ENCODE measurements at regions not wholly inside any gene's neighbourhood (a gene's known extent, or its start where the extent isn't known, plus 50 kb on each side); places are given as distances from the start of the nearest gene placed in this dataset.

DNA sequence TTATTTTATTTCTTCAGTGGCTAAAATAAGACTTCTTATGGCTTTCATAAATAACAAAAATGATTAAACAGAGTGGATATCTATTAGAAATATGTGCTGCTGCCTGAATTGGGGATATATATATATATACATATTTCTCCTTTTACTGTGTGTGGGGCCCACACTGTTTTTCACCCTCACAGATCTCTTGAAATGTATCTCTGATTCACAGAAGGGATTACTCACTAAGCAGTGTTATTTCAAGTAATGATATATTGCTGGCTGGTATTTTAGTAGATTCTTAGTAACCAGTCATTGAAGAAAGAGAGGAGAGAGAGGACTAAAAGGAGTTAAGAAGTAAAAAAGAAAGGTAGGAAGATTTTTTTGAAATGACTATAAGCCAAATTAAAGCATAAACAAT lies 308.6 kb upstream of the NRP1 start:
- Histone ChIP-seq H3K4me1 (no peaks in the 10 kb centered on the region), H3K27ac (no peak overlapping the region), H3K9me3 (no peaks in the 10 kb centered on the region), H3K27me3 (no peaks in the 10 kb centered on the region), H3K4me3 (no peak overlapping the region), H3K36me3 (no peaks in the 10 kb centered on the region)
- intact Hi-C loops (cut with DNase I): no loop called here
- DNase-seq: no peak
- no peak for TF ChIP-seq POLR2AphosphoS5 (IDR thresholded peaks at IDR 0.05)
- no peak for TF ChIP-seq POLR2A (IDR thresholded peaks at IDR 0.05)
- no peak for TF ChIP-seq EP300 (IDR thresholded peaks at IDR 0.05)
- TF ChIP-seq, protein P1, sequence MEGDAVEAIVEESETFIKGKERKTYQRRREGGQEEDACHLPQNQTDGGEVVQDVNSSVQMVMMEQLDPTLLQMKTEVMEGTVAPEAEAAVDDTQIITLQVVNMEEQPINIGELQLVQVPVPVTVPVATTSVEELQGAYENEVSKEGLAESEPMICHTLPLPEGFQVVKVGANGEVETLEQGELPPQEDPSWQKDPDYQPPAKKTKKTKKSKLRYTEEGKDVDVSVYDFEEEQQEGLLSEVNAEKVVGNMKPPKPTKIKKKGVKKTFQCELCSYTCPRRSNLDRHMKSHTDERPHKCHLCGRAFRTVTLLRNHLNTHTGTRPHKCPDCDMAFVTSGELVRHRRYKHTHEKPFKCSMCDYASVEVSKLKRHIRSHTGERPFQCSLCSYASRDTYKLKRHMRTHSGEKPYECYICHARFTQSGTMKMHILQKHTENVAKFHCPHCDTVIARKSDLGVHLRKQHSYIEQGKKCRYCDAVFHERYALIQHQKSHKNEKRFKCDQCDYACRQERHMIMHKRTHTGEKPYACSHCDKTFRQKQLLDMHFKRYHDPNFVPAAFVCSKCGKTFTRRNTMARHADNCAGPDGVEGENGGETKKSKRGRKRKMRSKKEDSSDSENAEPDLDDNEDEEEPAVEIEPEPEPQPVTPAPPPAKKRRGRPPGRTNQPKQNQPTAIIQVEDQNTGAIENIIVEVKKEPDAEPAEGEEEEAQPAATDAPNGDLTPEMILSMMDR (IDR thresholded peaks at IDR 0.05): no peak

DNA sequence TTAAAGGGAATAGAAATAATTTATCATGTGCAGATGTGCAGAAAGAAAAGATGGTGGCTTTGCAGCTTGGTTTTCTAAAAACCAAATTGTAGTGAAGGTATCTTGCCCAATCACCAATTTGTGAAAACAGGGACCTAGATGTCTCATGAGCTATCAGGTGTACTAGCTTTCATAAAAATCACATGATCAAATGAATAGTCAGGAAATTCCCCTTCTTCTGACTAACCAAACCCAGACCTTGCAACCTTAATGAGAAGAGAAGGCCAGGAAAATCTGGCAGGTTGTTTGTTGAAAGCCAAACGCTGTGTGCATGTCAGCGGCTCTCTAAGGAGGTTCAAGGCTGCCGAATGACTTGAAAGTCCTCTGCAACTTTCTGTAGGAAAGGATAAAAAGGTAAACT lies 304.4 kb upstream of the NRP1 start:
- no peaks in the 10 kb centered on the region for H3K4me1 ChIP-seq
- no peaks in the 10 kb centered on the region for H3K27me3 ChIP-seq
- intact Hi-C loops (cut with DNase I): no loop called here
- TF ChIP-seq, protein P1 (IDR thresholded peaks at IDR 0.05): no peak
- TF ChIP-seq EP300 (IDR thresholded peaks at IDR 0.05) (no peak), POLR2A (IDR thresholded peaks at IDR 0.05) (no peak), POLR2AphosphoS5 (IDR thresholded peaks at IDR 0.05) (no peak)
- no peak for DNase-seq
- no peak overlapping the region for H3K27ac ChIP-seq
- WGBS, 2 donors: 80 to 88% methylated on average over 3 of the region's 3 CpGs
- H3K9me3 ChIP-seq: no peaks in the 10 kb centered on the region
- no peak overlapping the region for H3K4me3 ChIP-seq
- no peaks in the 10 kb centered on the region for H3K36me3 ChIP-seq

DNA sequence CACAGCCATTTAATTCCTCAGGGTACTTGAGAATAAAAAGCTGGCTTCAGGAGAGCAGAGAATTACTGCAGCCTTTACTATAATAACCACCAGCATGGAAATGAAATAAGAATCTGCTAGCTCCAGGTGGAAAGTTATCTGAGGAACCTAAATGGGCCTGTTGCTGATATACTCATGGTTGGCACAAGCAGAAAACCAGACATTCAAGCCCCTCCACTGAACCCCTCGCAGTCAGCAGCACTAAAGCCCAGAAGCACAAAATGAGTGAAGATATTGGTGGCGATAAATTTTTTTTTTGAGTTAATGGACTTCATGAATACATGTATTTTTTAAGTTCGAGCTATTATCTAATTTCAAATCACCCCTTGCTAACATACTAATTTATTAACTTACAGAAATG lies 303.9 kb upstream of the NRP1 start:
- no peak overlapping the region for H3K27ac ChIP-seq
- H3K27me3 ChIP-seq: no peaks in the 10 kb centered on the region
- TF ChIP-seq POLR2AphosphoS5 (IDR thresholded peaks at IDR 0.05) (no peak), POLR2A (IDR thresholded peaks at IDR 0.05) (no peak), EP300 (IDR thresholded peaks at IDR 0.05) (no peak)
- TF ChIP-seq, protein P1 (IDR thresholded peaks at IDR 0.05): no peak
- H3K36me3 ChIP-seq: no peaks in the 10 kb centered on the region
- intact Hi-C loops (cut with DNase I): no loop called here
- H3K4me1 ChIP-seq: no peaks in the 10 kb centered on the region
- 88 to 91% methylated on average over 3 of the region's 3 CpGs for WGBS, 2 donors
- DNase-seq: no peak
- H3K9me3 ChIP-seq: no peaks in the 10 kb centered on the region
- H3K4me3 ChIP-seq: no peak overlapping the region

DNA sequence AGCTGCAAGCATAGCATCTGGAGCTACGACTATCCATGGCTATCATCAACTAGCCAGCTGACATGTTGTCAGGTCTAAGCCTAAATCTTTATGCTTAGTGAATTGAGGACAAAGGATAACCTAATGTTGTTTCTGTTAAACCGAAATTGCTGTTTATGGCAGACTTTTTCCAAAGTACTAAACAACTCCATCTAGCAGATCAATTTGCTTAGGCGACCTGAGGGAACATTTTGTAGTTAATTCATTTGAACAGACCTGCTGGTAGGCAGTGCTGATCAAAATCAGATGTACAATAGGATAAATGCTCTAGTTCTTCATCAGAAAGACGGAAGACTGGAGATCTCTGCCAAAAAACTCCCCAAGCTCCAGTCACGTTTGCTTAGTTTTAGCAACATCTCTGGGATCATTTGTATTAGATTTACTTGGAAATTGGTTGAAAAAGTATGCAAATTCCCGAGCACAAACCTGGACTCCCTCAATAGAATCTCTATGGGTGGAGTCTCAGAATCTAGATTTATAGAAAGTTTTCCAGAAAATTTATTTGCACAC lies 301.6 kb upstream of the NRP1 start:
- H3K4me1 ChIP-seq: no peaks in the 10 kb centered on the region
- 80 to 85% methylated on average over 6 of the region's 6 CpGs for WGBS, 2 donors
- intact Hi-C loops (cut with DNase I): no loop called here
- H3K36me3 ChIP-seq: no peaks in the 10 kb centered on the region
- H3K4me3 ChIP-seq: no peak overlapping the region
- TF ChIP-seq POLR2AphosphoS5 (IDR thresholded peaks at IDR 0.05): no peak
- TF ChIP-seq EP300 (IDR thresholded peaks at IDR 0.05): no peak
- TF ChIP-seq, protein P1 (IDR thresholded peaks at IDR 0.05): no peak
- TF ChIP-seq POLR2A (IDR thresholded peaks at IDR 0.05): no peak
- H3K9me3 ChIP-seq: no peaks in the 10 kb centered on the region
- no peak for DNase-seq
- H3K27me3 ChIP-seq: no peaks in the 10 kb centered on the region
- H3K27ac ChIP-seq: no peak overlapping the region

DNA sequence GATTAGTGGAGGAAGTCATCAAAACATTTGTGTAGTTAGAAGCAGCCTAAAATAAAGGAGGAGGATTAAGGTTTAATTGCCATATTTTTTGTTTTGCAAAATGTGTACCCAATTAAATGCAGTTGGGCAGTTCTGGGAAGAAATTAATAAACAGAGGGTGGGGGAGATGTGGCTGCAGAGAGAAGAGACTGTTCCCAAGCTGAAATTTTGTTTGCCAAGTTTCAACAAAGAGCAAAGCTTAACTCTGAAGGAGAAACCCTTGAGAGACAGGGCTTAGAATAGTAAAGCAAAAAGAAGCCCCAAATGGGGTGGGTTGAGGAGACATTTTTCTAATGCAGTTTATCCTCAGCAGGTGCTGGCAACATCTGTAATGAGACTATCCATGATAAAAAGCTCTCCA lies 298.0 kb upstream of the NRP1 start:
- no peak overlapping the region for H3K27ac ChIP-seq
- intact Hi-C loops (cut with DNase I): no loop called here

More for the DNA sequence above, 298.0 kb upstream of the NRP1 start:
- H3K27me3 ChIP-seq: no peaks in the 10 kb centered on the region
- H3K9me3 ChIP-seq: no peaks in the 10 kb centered on the region
- no peak overlapping the region for H3K4me3 ChIP-seq
- DNase-seq: no peak
- no peaks in the 10 kb centered on the region for H3K36me3 ChIP-seq
- no peaks in the 10 kb centered on the region for H3K4me1 ChIP-seq
- TF ChIP-seq, protein P1 (IDR thresholded peaks at IDR 0.05): no peak
- no peak for TF ChIP-seq POLR2A (IDR thresholded peaks at IDR 0.05)
- no peak for TF ChIP-seq POLR2AphosphoS5 (IDR thresholded peaks at IDR 0.05)
- no peak for TF ChIP-seq EP300 (IDR thresholded peaks at IDR 0.05)

All from sigmoid colon (tissue), 6 donors.